NCI-H526 treated with DMSO at 0.1 percent for 48 hours (cell line): ENCODE measurements at regions not wholly inside any gene's neighbourhood (a gene's known extent, or its start where the extent isn't known, plus 50 kb on each side); places are given as distances from the start of the nearest gene placed in this dataset.
"Not testable (repeated sequence)": the region's sequence is repeated elsewhere in the genome, so short reads cannot be mapped to it uniquely, and the experiment has no call there.

Experiments used
- DNase-seq: peaks from one replicate; lab custom pipeline; 2025; lab: John Stamatoyannopoulos, UW

- no peak for DNase-seq
These were observed 241.6 kb downstream of the SUCLG1 start for GRCh38 chr2:84217456-84217855.

GRCh38 chr2:84214455-84214854, 244.6 kb downstream of the SUCLG1 start:
- no peak for DNase-seq

- no peak for DNase-seq
These were observed 246.3 kb downstream of the SUCLG1 start for GRCh38 chr2:84212611-84213314.

- DNase-seq, result no peak
These were observed 249.1 kb downstream of the SUCLG1 start for GRCh38 chr2:84209941-84210340.

- no peak for DNase-seq
These were observed 254.1 kb downstream of the SUCLG1 start for GRCh38 chr2:84204995-84205394.

GRCh38 chr2:84202166-84202565, 256.9 kb downstream of the SUCLG1 start:
- DNase-seq, result no peak

GRCh38 chr2:84201158-84201557, 257.9 kb downstream of the SUCLG1 start:
- no peak for DNase-seq

- no peak for DNase-seq
These were observed 261.2 kb downstream of the SUCLG1 start for GRCh38 chr2:84197901-84198300.

- DNase-seq, result no peak
These were observed 264.0 kb downstream of the SUCLG1 start for GRCh38 chr2:84194949-84195644.

- no peak for DNase-seq
These were observed 264.9 kb downstream of the SUCLG1 start for GRCh38 chr2:84194181-84194580.

- DNase-seq, result no peak
These were observed 271.8 kb downstream of the SUCLG1 start for GRCh38 chr2:84187258-84187657.

GRCh38 chr2:84181927-84182326, 277.2 kb downstream of the SUCLG1 start:
- no peak for DNase-seq

- DNase-seq, result no peak
These were observed 281.3 kb downstream of the SUCLG1 start for GRCh38 chr2:84177733-84178132.

GRCh38 chr2:84175970-84176369, 283.1 kb downstream of the SUCLG1 start:
- DNase-seq, result no peak

- no peak for DNase-seq
These were observed 283.7 kb downstream of the SUCLG1 start for GRCh38 chr2:84175340-84175739.

GRCh38 chr2:84173041-84173440, 286.0 kb downstream of the SUCLG1 start:
- no peak for DNase-seq

- no peak for DNase-seq
These were observed 288.1 kb downstream of the SUCLG1 start for GRCh38 chr2:84170979-84171378.

- DNase-seq, result no peak
These were observed 289.2 kb downstream of the SUCLG1 start for GRCh38 chr2:84169871-84170270.

GRCh38 chr2:84168552-84168951, 290.5 kb downstream of the SUCLG1 start:
- DNase-seq, result not testable (repeated sequence)

GRCh38 chr2:84165256-84165655, 293.8 kb downstream of the SUCLG1 start:
- DNase-seq, result no peak

GRCh38 chr2:84160453-84160852, 298.6 kb downstream of the SUCLG1 start:
- no peak for DNase-seq

- no peak for DNase-seq
These were observed 300.5 kb downstream of the SUCLG1 start for GRCh38 chr2:84158605-84159004.

- DNase-seq, result no peak
These were observed 306.6 kb downstream of the SUCLG1 start for GRCh38 chr2:84152462-84152861.

GRCh38 chr2:84144345-84144744, 314.7 kb downstream of the SUCLG1 start:
- DNase-seq, result no peak
